Amygdala (tissue), 56 donors: ENCODE measurements at regions not wholly inside any gene's neighbourhood (a gene's known extent, or its start where the extent isn't known, plus 50 kb on each side); places are given as distances from the start of the nearest gene placed in this dataset.

Source experiments
- DNase-seq, 56 donors: peaks; one replicate each; lab custom pipeline; 2025; lab: John Stamatoyannopoulos, UW

DNA sequence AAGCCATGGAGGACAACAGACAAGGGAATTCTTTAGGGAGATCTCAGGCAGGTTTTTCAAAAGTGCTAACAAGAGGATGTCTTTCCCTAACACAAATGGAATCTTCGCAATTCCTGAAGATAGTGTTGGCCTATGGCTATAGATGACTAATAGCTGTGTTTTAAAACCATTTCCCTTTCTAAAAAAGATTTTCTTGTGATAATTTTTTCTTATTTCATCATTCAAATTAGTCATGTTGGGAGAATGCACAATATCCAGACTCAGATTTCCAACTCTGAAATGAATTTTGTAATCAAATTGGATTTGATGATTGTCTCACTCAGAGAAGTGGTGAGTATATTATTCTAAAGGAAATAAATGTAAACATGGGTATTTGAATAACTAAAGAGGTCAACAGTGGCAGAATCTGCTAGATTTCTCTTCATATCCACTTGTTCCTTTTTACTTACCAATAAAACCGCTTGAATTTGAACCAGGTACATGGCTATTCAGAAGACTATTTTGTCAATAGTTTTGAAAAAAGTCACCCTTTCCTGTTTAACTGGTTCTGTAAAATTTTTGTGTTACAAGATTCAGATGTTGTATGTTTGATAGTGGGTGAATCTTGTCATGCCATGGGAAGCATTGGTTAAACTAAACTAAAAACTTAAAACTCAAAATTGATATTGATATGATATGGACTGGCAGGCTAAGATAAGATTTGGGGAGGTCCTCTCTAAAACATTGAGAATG is 1223.7 kb upstream of the EYS start:
- no peak for DNase-seq

DNA sequence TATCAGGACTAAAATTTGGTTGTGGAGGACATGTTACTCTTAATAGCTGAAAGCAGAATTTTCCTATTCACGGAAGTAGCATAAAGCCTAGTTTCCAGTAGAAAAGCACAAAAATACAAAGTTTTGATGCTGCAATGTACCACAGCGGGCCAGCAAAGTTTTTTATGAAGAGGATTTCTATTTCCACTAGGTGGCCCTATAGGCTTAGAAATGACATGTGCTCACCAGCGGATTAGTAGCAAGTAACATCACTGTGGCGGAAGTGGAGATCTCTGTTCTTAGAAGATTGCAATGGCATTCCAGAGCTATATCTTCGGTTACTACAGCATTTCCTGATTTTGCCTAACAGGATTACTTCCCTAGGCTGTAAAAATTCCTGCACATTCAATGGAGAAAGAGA is 1219.0 kb upstream of the EYS start:
- no peak for DNase-seq

DNA sequence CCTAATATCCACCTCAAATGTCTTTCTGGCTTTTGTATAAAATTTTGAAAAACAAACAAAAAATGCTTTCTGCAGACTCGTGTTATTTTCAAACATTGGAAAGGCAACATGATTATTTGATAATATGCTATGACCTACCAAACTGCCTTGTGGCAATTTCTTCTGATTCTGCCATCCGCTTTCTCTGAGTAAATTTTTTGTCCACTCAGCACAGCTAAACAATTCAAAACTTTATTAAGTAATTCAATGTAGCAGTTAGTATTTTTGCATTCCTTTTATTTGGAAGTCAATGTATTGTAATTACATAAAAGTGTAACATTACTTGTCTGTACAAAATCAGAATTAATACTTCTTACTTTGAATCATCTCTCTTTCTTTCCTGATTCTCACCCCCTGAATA is 1206.6 kb upstream of the EYS start:
- DNase-seq: no peak

DNA sequence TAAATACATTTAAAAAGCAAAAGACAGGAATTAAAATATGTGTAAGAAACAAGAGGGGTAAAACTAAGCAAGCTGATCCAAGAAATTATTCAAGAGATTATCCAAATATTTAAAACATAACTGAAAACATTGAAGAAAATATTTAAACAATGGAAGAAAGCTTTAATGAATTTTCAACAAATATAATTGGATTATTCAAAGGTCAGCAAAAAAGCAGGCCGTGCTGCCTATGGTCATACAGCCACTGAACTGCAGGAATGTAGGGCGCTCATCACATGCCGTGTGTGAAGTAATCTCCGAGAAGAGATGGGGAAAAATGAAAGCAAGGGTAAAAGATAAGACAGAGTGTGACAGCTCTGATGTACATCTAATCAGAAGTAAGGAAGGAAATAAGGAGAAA is 1195.4 kb upstream of the EYS start:
- DNase-seq: no peak

DNA sequence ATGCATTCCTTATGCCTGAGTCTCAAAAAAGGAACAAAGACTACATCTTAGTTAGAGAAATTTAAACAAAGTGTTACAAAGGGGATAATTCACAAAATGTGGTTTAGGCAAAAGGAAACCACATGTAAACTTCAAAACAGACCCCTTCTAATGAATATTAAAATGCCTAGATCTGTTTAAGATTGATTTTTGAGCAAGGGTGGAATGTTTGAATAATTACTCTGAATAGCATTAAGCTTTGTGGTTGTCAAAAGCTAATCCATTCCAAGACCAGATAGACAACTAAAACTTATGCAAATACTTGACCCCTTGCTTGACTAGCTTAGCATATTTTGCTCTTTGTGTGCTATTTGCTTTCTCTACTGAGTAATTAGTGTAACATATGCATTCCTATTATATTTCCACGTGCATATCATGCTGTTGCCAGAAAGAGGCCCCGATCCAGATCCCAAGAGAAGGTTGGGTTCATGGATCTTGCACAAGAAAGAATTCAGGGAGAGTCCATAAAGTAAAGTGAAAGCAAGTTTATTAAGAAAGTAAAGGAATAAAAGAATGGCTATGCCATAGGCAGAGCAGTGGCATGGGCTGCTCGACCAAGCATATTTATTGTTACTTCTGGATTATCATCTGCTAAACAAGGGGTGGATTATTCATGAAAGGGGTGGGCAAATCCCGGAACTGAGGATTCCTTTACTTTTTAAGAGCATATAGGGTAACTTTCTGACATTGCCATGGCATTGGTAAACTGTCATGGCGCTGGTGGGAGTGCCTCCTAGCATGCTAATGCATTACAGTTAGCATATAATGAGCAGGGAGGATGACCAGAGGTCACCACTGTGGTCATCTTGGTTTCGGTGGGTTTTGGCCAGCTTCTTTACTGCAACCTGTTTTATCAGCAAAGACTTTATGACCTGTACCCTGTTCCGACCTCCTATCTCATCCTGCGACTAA is 1193.4 kb upstream of the EYS start:
- DNase-seq: no peak

DNA sequence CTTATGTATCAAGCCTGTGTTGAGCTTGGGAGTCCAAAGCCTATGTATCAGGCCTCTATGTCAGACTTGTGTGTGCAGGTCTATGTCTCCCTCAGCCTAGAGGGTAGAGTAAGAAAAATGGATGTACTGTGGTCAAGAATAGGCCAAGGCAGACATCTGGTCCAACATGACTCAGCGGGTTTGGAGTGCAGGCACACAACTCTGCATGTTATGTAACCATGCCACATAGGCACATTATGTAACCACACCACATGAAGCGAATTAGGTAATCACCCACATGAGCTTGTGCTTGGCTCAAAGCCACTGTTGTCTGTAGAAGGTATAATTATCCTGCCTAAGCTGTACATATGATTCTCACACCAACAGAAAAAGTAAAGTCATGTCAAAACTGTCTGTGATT is 1190.5 kb upstream of the EYS start:
- DNase-seq: no peak

DNA sequence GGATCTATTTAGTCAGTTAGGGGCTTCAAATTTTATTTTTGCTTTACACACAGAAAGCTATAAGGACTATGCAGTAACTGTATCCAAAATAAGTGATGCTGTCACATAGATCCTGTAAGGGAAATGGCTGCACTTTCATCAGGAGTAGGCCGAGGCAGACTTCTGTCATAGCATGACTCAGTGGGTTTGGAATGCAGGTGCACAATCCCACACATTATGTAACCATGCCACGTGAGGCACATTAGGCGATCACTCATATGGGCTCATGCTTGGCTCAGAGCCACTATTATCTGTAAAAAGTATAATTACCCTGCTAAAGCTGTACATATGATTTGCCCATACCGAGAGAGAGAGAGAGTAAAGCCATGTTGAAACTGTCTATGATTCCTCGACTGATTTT is 1189.4 kb upstream of the EYS start:
- no peak for DNase-seq

DNA sequence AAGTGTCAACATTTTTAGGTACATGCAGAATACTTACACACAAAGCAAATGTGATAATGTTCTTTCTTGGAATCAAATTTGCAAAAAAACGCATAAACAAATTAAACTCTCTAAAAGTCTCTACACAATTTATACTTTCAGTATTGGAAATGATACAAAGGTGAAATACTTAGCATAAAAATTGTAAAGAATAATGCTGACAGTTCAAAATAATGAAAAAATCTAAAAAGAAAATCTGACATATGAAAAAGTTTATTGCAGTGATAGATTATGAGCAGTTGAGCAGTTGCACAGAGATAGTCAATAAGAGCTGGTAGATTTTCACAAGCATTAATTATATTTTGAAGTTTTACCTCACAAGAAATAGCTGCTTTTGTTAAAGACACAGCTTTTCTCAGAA is 1176.4 kb upstream of the EYS start:
- DNase-seq: no peak

DNA sequence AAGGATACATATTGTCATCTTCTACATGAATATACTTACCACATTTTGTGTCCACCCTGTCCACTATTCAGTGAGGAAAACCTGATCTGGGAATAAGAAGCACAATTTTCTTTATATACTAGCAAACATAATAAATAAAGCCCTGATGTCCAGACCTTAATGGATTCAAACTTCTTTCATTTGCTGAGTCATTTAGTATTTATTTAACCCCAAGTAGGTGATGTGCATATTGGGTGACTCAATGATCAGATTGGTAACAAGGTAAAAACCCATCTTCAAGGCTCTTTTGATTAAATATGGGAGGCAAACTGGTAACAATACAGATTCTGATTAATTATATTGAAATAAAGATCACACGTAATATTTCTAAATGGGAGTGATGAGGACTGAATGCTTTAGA is 1159.8 kb upstream of the EYS start:
- DNase-seq: no peak

DNA sequence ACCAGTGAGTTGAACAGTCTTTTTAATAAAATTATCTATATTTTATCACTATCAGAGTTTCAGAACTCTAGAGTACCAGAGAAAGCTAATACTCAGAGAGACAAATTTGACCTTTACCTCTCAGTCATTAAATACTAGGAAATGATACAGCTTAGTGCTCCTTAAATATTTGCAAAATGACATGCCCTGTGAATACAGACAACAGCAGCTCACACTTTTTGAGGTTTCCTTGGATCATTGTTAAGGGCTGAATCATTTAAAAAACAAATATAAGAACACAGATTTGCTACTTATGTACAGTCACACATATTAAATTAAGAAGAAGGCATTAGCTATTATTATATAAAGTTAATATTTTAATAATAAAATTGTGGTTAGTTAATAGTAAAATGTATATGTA is 1158.7 kb upstream of the EYS start:
- DNase-seq: no peak

DNA sequence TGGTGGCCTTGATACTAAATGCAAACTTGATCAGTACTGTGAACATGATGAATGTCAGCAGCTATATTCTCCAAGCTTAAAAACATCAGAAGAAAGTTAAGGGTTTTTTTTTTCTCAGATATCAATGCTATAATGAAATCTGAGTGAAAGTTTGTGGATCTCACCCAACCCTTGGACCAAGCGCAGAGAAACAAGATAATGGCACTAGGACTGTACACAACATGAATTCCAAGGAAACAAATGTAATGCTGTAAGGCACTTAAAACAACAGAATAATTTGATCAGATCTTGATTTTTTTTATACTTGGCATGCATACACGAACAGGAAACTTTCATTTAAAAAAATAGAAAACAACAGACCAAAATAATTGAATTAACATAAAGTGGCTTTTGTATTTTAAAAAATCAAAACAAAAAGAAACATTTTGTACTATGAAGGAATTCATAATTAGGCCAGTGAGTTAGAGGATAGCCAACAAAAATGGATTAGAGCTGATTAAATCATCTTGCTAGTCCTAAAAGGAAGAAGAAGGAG is 1154.0 kb upstream of the EYS start:
- no peak for DNase-seq

DNA sequence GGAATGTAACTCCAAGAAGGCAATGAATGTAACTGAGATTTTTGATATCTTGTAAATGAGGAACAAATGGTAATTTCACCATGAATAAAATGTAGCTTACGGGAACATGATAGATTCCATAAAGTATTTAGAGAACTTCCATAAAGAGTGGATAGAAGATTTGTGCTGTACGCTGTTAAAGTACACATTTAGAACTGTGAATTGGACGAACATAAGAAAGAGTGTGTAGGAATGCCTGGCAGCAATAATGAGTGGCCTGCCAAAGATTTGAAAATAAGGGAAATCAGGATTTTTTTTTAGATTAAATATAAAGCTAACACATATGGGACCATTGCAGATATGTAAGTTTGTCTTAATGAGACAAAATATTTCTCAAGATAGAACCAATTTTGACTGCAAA is 1153.3 kb upstream of the EYS start:
- DNase-seq: no peak

DNA sequence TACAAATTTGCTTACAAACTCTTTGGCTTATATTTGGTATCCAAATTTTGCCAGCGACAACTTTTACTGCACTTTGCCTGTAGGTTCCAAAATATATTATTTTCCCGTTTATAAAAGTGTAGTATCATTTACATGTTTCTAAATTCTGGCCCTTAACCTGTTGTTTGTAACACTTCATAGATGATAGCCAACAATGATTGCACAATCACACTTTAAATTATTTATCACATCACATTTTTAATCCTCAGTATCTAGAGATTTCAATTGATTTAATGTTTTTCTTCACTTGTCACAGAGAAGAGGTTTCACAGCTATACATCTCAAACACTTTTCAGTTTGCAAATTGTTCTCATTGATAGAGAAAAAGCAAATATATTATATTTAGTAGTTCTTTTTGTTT is 1151.2 kb upstream of the EYS start:
- no peak for DNase-seq

DNA sequence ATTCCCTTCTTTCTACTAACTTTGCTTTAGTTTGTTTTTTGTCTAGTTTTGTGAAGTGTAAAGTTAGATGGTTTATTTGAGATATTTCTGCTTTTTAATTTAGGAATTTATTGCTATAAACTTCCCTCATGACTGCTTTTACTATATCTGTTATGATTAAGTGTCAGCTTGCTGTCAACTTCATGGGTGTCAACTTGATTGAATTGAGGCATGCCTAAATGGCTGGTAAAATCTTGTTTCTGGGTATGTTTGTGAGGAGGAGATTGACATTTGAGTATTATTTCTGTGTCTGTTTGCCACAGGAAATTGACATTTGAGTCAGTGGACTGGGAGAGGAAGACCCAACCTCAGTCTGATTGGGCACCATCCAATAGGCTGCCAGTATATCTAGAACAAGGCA is 1147.0 kb upstream of the EYS start:
- no peak for DNase-seq

DNA sequence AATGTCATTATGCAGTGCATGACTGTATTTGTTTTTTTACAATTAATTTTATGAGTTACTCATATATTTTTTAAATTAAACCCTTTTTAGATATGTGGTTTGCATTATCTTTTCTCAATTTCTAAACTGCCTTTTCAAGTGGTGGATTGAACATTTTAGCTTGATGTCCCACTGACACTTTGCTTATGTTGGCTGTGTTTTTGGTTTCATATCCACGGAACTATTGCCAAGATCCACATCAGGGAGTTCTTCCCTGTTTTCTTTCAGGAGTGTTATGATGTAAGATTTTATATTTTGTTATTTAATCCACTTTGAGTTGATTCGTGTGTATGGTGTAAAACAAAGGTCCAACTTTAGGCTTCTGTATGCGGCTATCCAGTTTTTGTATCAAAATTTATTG is 1144.9 kb upstream of the EYS start:
- DNase-seq: no peak

DNA sequence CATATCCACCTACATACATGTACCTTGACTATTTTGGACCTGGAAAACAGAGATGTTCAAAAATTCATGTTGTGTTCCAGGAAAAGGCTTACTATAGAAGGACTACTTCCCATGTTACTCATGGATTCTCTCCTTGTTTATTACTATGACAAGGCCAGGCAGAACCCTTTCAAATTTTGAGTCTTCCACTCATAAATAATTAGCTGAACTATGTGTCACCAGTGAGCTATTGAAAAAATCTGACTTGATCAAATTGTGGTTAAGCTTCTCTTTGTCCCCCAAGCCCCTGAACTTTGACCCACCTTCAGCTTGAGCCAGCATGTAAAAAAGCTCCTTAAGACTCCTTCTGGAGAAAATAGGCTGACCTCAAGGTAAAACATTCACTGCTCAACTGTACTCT is 1142.8 kb upstream of the EYS start:
- DNase-seq: no peak

DNA sequence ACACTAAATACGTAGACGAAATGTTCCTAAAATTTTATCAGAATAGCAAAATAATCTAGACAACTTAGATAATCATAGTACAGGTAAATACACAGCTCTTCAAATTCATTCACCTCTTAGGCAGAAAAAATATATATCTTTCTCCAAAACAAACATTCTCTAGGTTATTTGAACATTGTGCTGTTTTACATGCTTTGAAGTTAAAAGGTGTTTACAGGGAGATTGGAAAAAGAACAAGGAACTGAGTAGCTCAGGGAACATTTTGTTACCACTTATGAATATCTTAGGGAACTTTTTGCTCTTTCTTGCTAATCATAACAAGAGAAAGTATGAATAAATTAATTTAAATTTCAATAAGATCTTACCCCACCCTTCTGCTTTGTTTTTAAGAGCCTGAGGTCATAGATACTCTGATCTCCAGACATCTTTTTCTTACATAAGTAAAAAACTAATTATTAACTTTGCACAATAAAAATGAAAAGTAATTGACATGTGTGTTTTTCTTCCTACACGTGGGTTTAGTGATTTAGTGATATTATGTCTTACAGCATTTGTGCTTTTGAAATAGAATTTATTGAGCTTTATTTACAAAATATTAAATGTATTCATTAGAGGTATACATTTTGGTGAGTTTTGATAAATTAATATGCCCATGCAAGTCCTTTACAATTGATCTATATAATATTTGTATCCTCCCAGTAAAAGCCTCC is 1141.4 kb upstream of the EYS start:
- DNase-seq: no peak

DNA sequence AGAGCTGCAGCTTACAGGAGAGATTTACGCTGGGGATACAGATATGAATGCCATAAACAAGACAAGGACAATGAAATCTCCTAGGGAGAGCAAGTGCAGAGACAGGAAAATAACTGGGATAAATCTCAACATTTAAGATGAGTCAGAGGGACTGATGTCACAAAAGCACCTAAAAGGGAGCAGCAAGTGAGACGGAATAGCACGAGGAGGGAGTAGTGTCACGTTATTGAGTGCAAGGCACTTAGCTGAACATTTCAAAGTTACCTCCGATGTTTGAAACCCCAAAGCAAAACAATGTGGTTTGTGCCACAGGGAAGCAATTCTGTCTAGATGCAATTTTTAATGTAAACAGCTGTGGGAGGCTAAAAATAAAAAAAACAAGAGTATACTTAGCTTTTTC is 1131.7 kb upstream of the EYS start:
- no peak for DNase-seq

DNA sequence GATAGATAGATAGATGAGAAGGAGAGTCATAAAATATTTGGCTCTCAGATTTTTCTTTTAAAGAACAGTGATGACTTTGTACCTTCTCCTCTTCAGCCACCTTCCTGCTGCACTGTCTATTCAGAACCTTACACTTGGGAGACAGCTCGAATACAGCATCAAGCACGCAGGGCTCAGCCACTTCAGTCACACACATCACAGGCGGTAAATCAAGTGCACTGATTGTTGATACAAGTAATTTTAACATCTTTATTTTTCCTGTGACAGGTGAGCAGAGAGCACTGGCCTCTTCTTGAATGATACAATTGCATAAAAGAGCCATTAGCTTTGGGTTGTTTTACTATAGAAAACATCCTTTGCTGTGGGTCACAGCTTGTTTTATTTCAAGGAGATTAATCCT is 1118.5 kb upstream of the EYS start:
- DNase-seq: no peak

DNA sequence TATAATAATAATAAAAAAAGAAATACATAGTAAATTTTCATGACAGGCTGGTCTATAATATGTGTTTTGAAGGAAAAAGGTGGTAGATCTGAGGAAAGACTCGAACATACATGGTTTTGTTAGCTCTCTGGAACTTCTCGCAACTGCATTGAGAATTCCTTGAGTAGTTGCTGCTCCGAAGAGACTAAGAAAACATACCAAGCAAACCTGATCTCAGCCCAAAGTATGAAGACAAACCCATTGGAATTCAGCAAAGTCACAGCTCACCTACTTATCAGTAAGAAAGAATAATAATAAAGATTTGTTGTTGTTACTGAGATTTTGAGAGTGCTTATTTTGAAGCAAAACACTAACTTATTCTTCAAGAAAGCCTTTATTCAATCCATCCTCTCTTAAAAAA is 1107.1 kb upstream of the EYS start:
- DNase-seq: no peak

DNA sequence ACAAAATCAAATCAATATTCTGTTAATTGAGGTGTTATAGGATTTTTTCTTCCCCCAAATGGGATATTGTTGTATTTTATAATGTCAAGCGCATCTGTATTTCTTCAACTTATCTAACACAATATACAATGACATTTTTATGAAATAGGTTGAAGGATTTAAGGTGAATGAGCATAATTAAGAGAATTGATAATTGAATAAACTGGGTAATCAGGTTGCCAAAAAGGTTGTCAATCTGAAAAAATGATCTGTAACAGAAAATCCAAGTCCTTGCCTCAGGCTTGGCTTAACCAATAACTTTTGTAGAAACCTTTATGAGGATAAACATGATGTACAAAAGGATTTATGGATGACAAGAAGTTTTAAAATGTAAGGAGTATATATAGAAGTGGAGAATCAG is 1101.7 kb upstream of the EYS start:
- DNase-seq: no peak
